ENCODE measurements at regions not wholly inside any gene's neighbourhood (a gene's known extent, or its start where the extent isn't known, plus 50 kb on each side); places are given as distances from the start of the nearest gene placed in this dataset.

GRCh38 chr12:73452672-73453469 lies 1084.8 kb upstream of the ATXN7L3B start:
- intact Hi-C loops (cut with DNase I; ENCODE audit: low total_unique reads) = no loop called here
- no peaks in the 10 kb centered on the region for H3K36me3 ChIP-seq
- no peak for DNase-seq
- no peaks in the 10 kb centered on the region for H3K27me3 ChIP-seq
- H3K27ac ChIP-seq = no peak overlapping the region
- no peaks in the 10 kb centered on the region for H3K9me3 ChIP-seq
- H3K4me1 ChIP-seq = no peaks in the 10 kb centered on the region
- no peak overlapping the region for H3K4me3 ChIP-seq
- no peak for TF ChIP-seq CTCF (IDR thresholded peaks at IDR 0.05)

DNA sequence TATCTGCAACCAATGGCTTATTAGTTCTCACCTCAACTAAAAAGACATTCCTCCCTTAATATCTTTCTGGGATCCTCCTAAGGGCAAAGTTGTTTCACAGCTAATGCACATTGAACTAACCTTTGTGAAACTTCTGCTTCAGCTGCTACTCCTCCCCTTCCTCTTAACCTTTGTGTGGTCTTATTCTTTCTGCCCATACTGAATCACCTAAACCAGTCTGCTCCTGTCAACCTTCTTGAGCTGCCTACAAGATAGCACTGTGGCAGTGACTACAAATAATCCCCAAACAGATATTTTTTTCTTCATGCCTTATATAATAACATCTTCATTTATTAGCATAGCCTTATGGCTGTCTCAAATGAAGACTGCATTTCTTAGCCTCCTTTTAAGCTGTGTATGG lies 1077.4 kb upstream of the ATXN7L3B start:
- Histone ChIP-seq H3K4me3 (no peak overlapping the region), H3K36me3 (no peaks in the 10 kb centered on the region), H3K27me3 (no peaks in the 10 kb centered on the region), H3K9me3 (no peaks in the 10 kb centered on the region), H3K27ac (no peak overlapping the region), H3K4me1 (no peaks in the 10 kb centered on the region)
- intact Hi-C loops (cut with DNase I; ENCODE audit: low total_unique reads) = no loop called here
- DNase-seq = no peak
- TF ChIP-seq CTCF (IDR thresholded peaks at IDR 0.05) = no peak

DNA sequence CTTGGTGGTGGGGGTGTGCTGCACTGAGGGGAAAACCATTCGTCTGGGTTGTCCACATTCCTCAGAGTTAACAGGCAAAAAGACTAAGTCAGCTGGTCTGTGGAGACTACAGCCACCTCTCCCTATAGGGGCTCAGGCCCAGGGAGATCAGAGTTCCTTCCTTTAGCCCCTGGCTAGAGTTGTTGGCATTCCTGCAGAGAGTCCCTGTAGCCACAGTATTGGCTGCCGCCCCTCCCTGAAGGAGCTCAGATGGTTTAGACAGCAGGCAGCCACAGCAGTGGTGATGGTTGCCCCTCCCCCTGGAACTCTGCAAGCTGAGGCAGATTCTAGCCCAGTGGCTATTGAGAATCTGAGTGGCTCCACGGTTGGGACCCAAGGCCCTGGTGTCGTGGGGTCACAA lies 1072.5 kb upstream of the ATXN7L3B start:
- Histone ChIP-seq H3K4me1 (no peaks in the 10 kb centered on the region), H3K4me3 (no peak overlapping the region), H3K27ac (no peak overlapping the region), H3K36me3 (no peaks in the 10 kb centered on the region), H3K9me3 (no peaks in the 10 kb centered on the region), H3K27me3 (no peaks in the 10 kb centered on the region)
- TF ChIP-seq CTCF (IDR thresholded peaks at IDR 0.05) = no peak
- intact Hi-C loops (cut with DNase I; ENCODE audit: low total_unique reads) = no loop called here
- DNase-seq = no peak

GRCh38 chr12:73486256-73486655 lies 1051.4 kb upstream of the ATXN7L3B start:
- no peak for TF ChIP-seq CTCF (IDR thresholded peaks at IDR 0.05)
- no peaks in the 10 kb centered on the region for H3K4me1 ChIP-seq
- H3K4me3 ChIP-seq = no peak overlapping the region
- no peaks in the 10 kb centered on the region for H3K27me3 ChIP-seq
- intact Hi-C loops (cut with DNase I; ENCODE audit: low total_unique reads) = no loop called here
- H3K9me3 ChIP-seq = no peaks in the 10 kb centered on the region
- H3K36me3 ChIP-seq = no peaks in the 10 kb centered on the region
- H3K27ac ChIP-seq = no peak overlapping the region
- no peak for DNase-seq

GRCh38 chr12:73506611-73507010 lies 1031.0 kb upstream of the ATXN7L3B start:
- H3K27me3 ChIP-seq = no peaks in the 10 kb centered on the region
- intact Hi-C loops (cut with DNase I; ENCODE audit: low total_unique reads) = no loop called here
- H3K27ac ChIP-seq = no peak overlapping the region
- H3K4me1 ChIP-seq = no peaks in the 10 kb centered on the region
- no peak for DNase-seq
- peaks cover 0 to 7% (median 0%) of the 10 kb centered on the region in 3 donors for H3K9me3 ChIP-seq
- TF ChIP-seq CTCF (IDR thresholded peaks at IDR 0.05) = no peak
- H3K36me3 ChIP-seq = no peaks in the 10 kb centered on the region
- no peak overlapping the region for H3K4me3 ChIP-seq
